IPS-18c (cell line): ENCODE measurements at regions not wholly inside any gene's neighbourhood (a gene's known extent, or its start where the extent isn't known, plus 50 kb on each side); places are given as distances from the start of the nearest gene placed in this dataset.
"Not testable (repeated sequence)": the region's sequence is repeated elsewhere in the genome, so short reads cannot be mapped to it uniquely, and the experiment has no call there.

ENCODE experiments used
- H3K4me3 ChIP-seq: 2 replicates; pipeline ENCODE4 v1.7.0; 2013; ENCODE audit warnings: low read depth, mild to moderate bottlenecking, low read length, moderate library complexity; ENCODE audit not compliant: insufficient read depth
- H3K9me3 ChIP-seq: one replicate; pipeline ENCODE4 v1.6.1; 2013; ENCODE audit warnings: mild to moderate bottlenecking, low read length, moderate library complexity; ENCODE audit not compliant: control insufficient read depth, insufficient read depth

GRCh38 chr2:199589306-199589705, 131.6 kb upstream of the SATB2 start:
- no peaks in the 10 kb centered on the region for H3K9me3 ChIP-seq
- H3K4me3 ChIP-seq: no peak overlapping the region

GRCh38 chr2:199588054-199588453, 130.3 kb upstream of the SATB2 start:
- Histone ChIP-seq H3K9me3 (no peaks in the 10 kb centered on the region), H3K4me3 (no peak overlapping the region)

- H3K4me3 ChIP-seq: no peak overlapping the region
- H3K9me3 ChIP-seq: no peaks in the 10 kb centered on the region
Observed at GRCh38 chr2:199586646-199587045, 128.9 kb upstream of the SATB2 start.

DNA sequence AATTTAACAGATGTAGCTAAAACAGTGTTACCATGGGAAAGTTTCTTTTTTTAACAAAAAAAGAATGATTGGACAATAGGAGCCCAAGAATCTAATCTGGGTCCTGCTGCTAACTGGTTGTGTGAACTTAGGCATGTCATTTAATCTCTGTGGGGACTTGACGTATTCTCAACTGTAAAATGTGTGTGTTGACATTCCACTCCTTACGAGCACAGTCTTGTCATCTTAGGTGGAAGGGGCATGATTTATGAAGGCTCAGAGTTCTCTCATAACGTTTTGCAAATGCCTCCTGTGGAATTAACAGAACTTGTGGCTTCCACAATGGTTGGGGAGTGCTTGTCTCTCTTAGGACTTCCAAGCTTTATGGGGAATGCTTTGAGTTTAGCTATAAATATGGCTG, 125.9 kb upstream of the SATB2 start:
- H3K9me3 ChIP-seq: no peaks in the 10 kb centered on the region
- H3K4me3 ChIP-seq: no peak overlapping the region

DNA sequence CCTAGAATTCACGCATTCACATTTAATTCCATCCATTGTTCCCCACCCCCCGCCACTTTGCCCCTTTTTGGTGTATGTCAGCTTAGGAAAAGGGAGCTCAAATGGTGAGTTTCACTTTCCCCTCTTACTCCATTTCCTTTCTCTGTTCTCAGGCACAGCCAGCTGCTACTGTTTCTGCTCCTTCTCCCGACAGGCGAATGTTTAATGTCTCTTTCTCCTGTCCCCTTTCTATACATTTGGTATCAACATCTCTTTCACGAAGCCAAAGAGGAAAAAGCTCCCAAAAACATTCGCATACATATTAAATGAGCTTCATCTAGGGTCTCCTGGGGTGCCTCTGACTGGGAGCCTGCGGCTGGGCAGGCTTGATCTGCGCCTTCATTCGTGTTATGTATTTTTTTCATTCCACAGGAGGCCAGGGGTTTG, 124.2 kb upstream of the SATB2 start:
- H3K9me3 ChIP-seq: no peaks in the 10 kb centered on the region
- H3K4me3 ChIP-seq: peak overlapping the region; percentile 34

- H3K4me3 ChIP-seq: peak overlapping the region; percentile 34; the same call in 1 of the 2 replicates
- no peaks in the 10 kb centered on the region for H3K9me3 ChIP-seq
Observed at GRCh38 chr2:199581408-199581807, 123.7 kb upstream of the SATB2 start.

- Histone ChIP-seq H3K9me3 (no peaks in the 10 kb centered on the region), H3K4me3 (no peak overlapping the region)
Observed at GRCh38 chr2:199575416-199575815, 117.7 kb upstream of the SATB2 start.

DNA sequence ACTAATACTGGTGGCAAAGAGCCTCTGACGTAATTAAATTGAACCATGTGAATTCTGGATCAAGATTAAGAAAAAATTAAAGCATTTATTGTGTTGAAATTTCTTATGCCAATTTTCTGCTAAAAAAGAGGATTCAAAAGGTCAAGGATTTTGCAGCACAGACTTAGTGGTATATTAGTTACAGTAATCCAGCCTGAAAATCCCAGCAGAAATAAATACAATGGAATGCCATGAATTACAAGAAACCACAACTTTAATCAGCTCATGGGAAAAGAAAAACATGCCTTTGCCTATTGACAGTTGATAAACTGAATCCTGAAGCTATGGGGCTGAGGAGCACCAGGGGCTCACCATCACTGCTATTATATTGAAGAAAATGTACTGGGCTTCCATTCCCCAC, 114.8 kb upstream of the SATB2 start:
- H3K4me3 ChIP-seq: no peak overlapping the region
- H3K9me3 ChIP-seq: no peaks in the 10 kb centered on the region

DNA sequence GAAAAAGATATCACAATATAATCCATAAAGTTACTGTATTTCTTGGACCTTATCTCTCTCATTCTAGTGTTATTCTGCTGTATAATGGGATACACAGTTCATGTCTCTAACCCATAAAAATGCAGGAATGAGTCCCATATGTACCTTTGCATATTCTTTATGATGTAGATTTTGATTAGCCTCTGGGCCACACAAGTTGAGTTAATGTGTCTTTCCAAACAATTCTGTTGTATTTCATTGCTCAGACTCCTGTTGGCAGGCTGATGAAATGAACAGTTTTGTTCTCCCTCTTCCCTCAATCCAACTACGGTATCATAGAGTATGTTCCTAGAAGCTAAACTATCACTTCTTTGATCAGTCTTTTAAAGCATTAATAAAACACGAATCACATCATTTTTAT, 113.2 kb upstream of the SATB2 start:
- H3K4me3 ChIP-seq: no peak overlapping the region
- no peaks in the 10 kb centered on the region for H3K9me3 ChIP-seq

- Histone ChIP-seq H3K9me3 (no peaks in the 10 kb centered on the region), H3K4me3 (no peak overlapping the region)
Observed at GRCh38 chr2:199569336-199569735, 111.6 kb upstream of the SATB2 start.

DNA sequence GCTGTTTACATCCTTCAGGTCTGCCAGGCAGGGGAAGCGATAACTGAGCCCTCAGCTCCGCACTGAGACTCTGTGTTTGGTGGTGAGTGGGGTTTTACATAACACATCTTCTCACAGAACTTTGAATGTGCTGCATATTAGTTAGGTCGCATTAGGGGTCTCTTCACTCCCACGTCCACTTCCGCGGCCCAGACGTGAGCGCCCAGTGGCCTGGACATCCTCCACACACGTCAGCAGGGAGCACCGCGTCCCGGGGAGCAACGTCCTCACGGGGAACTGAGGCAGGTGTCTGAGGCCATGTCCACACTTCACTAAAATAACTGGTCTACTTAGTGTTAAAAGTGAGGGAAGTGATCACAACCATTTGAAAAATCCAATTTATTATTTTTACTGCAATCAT, 100.4 kb upstream of the SATB2 start:
- Histone ChIP-seq H3K9me3 (no peaks in the 10 kb centered on the region), H3K4me3 (no peak overlapping the region)

GRCh38 chr2:199556527-199557285, 99.0 kb upstream of the SATB2 start:
- H3K4me3 ChIP-seq: no peak overlapping the region
- H3K9me3 ChIP-seq: no peaks in the 10 kb centered on the region

GRCh38 chr2:199554026-199554425, 96.3 kb upstream of the SATB2 start:
- Histone ChIP-seq H3K9me3 (no peaks in the 10 kb centered on the region), H3K4me3 (no peak overlapping the region)

- Histone ChIP-seq H3K9me3 (no peaks in the 10 kb centered on the region), H3K4me3 (no peak overlapping the region)
Observed at GRCh38 chr2:199552141-199552540, 94.4 kb upstream of the SATB2 start.

- Histone ChIP-seq H3K4me3 (no peak overlapping the region), H3K9me3 (peaks cover 3% of the 10 kb centered on the region)
Observed at GRCh38 chr2:199543606-199544172, 86.0 kb upstream of the SATB2 start.

DNA sequence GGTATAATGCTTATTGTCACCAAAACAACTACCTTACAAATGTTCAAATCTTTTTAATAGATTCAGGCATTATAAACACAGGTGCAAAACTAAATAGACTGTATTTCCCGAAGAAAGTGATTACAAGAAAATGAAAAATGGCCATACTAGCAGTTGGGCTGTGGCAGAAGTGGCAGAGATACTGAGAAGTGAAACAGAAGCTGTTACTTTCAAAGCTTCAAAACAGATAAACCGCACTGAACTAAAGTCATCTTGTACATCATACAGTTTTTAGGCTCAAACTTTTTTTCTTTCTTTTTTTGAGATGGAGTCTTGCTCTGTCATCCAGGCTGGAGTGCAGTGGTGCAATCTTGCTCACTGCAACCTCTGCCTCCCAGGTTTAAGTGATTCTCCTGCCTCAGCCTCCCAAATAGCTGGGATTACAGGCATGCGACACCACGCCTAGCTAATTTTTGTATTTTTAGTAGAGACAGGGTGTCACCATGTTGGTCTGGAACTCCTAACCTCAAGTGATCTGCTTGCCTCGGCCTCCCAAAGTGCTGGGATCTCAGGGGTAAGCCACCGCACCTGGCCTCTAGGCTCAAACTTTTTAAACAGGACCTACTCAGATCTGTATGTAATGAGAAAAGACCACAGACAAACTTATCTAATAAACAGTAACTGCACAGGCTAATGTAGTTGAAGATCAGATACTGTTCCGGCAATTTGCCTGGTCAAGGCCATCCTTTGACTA, 77.9 kb upstream of the SATB2 start:
- Histone ChIP-seq H3K9me3 (peaks cover 3% of the 10 kb centered on the region), H3K4me3 (no peak overlapping the region)

GRCh38 chr2:199533873-199534272, 76.1 kb upstream of the SATB2 start:
- H3K9me3 ChIP-seq, H3K4me3 ChIP-seq: not testable (repeated sequence)

- H3K9me3 ChIP-seq: no peaks in the 10 kb centered on the region
- H3K4me3 ChIP-seq: no peak overlapping the region
Observed at GRCh38 chr2:199527071-199527470, 69.3 kb upstream of the SATB2 start.
